COLO668 (cell line): ENCODE measurements at regions not wholly inside any gene's neighbourhood (a gene's known extent, or its start where the extent isn't known, plus 50 kb on each side); places are given as distances from the start of the nearest gene placed in this dataset.
"Not testable (repeated sequence)": the region's sequence is repeated elsewhere in the genome, so short reads cannot be mapped to it uniquely, and the experiment has no call there.

Source experiments
- DNase-seq: peaks from one replicate; lab custom pipeline; 2025; ENCODE audit not compliant: unreplicated experiment; lab: John Stamatoyannopoulos, UW

GRCh38 chr14:30214461-30215090, 286.9 kb upstream of the PRKD1 start:
- DNase-seq, result no peak

GRCh38 chr14:30218907-30219306, 291.3 kb upstream of the PRKD1 start:
- DNase-seq, result no peak

- no peak for DNase-seq
Measured at GRCh38 chr14:30221546-30221945, 293.9 kb upstream of the PRKD1 start.

GRCh38 chr14:30223385-30223785, 295.7 kb upstream of the PRKD1 start:
- no peak for DNase-seq

GRCh38 chr14:30223966-30224365, 296.3 kb upstream of the PRKD1 start:
- DNase-seq, result no peak

- DNase-seq, result no peak
Measured at GRCh38 chr14:30225176-30225575, 297.5 kb upstream of the PRKD1 start.

- DNase-seq, result no peak
Measured at GRCh38 chr14:30227436-30227835, 299.8 kb upstream of the PRKD1 start.

GRCh38 chr14:30227876-30228275, 300.2 kb upstream of the PRKD1 start:
- DNase-seq, result no peak

- DNase-seq, result no peak
Measured at GRCh38 chr14:30230719-30231118, 303.1 kb upstream of the PRKD1 start.

GRCh38 chr14:30234966-30235365, 307.3 kb upstream of the PRKD1 start:
- DNase-seq, result no peak

GRCh38 chr14:30235485-30235884, 307.8 kb upstream of the PRKD1 start:
- no peak for DNase-seq

- no peak for DNase-seq
Measured at GRCh38 chr14:30238936-30239335, 311.3 kb upstream of the PRKD1 start.

GRCh38 chr14:30240018-30240417, 312.4 kb upstream of the PRKD1 start:
- no peak for DNase-seq

- DNase-seq, result no peak
Measured at GRCh38 chr14:30240685-30241084, 313.0 kb upstream of the PRKD1 start.

GRCh38 chr14:30242744-30243143, 315.1 kb upstream of the PRKD1 start:
- no peak for DNase-seq

- no peak for DNase-seq
Measured at GRCh38 chr14:30243207-30243606, 315.6 kb upstream of the PRKD1 start.

GRCh38 chr14:30243805-30244204, 315.2 kb upstream of the G2E3 start:
- DNase-seq, result no peak

- DNase-seq, result not testable (repeated sequence)
Measured at GRCh38 chr14:30244348-30244747, 314.6 kb upstream of the G2E3 start.

- DNase-seq, result no peak
Measured at GRCh38 chr14:30251017-30251416, 307.9 kb upstream of the G2E3 start.

GRCh38 chr14:30251557-30252100, 307.3 kb upstream of the G2E3 start:
- no peak for DNase-seq

- no peak for DNase-seq
Measured at GRCh38 chr14:30252151-30252550, 306.8 kb upstream of the G2E3 start.

- no peak for DNase-seq
Measured at GRCh38 chr14:30252783-30253674, 305.9 kb upstream of the G2E3 start.
